GM03348 (cell line): ENCODE measurements at regions not wholly inside any gene's neighbourhood (a gene's known extent, or its start where the extent isn't known, plus 50 kb on each side); places are given as distances from the start of the nearest gene placed in this dataset.
"Not testable (repeated sequence)": the region's sequence is repeated elsewhere in the genome, so short reads cannot be mapped to it uniquely, and the experiment has no call there.

Experiments
- DNase-seq: peaks from one replicate; pipeline ENCODE4 v3.0.0; 2012; ENCODE audit warnings: low spot score

GRCh38 chr7:120005720-120006119 lies 267.3 kb upstream of the KCND2 start:
- no peak for DNase-seq

- not testable (repeated sequence) for DNase-seq
Observed at GRCh38 chr7:120014301-120014700, 258.7 kb upstream of the KCND2 start.

GRCh38 chr7:120014925-120015465 lies 258.0 kb upstream of the KCND2 start:
- DNase-seq = peak; percentile 36

DNA sequence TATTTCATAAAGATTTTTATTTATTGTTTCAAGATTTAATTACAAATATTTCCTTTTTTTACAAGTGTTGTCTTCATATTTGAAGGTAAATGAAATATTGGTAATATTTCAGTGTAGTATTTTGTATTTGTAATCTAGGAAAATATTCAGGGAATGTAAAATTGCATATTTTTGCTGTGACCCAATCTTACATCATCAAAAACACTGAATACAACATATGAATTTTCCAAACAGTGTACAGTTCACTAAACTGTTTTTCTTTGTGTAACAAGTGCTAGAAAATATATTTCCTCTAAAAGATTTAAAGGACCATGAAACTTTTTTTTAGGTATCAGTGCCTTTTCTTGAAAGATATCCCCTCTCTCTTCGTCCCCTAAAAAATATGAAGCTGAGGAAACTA lies 251.9 kb upstream of the KCND2 start:
- DNase-seq = peak; percentile 7

- DNase-seq = no peak
Observed at GRCh38 chr7:120023494-120024167, 249.3 kb upstream of the KCND2 start.

DNA sequence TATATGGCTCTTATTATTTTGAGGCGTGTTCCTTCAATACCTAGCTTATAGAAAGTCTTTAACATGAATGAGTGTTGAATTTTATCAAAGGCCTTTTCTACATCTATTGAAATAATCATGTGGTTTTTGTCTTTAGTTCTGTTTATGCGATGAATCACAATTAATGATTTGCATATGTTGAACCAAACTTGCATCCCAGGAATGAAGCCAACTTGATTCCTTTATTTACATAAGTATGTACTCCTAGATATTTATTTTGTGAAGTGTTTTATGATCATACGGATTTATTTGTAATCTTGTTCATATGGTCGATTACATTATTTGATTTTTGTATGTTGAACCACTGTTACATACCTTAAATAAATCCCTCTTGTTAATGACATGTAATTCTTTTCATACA lies 244.3 kb upstream of the KCND2 start:
- DNase-seq = no peak

GRCh38 chr7:120030876-120031275 lies 242.1 kb upstream of the KCND2 start:
- no peak for DNase-seq

DNA sequence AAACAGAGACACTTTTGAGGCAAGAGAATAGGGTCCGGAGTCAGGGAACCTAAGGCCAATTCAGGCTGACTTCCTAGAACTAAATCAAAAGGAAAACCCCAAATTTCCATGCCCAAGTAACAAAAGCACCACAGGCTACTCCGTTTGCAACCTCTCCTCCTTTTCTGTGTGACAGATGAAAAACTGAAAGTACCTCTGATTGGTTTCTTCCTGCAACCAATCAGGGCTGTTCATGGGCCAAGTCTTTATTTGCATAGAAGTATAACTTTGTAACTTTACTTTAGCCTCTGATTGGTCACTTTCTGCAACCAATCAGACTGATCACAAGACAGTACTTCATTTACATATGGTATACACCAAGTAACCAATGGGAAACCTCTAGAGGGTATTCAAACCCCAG lies 239.9 kb upstream of the KCND2 start:
- DNase-seq = no peak

DNA sequence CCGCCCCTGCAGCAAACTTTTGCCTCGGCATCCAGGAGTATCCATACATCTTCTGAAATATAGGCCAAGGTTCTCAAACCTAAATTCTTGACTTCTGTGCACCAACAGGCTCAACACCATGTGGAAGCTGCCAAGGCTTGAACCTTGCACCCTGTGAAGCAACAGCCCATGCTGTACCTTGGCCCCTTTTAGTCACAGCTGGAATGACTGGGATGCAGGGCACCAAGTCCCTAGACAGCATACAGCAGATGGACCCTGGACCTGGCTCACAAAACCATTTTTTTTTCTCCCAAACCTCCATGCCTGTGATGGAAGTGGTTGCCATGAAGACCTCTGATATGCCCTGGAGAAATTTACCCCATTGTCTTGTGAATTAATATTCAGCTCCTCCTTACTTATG lies 233.8 kb upstream of the KCND2 start:
- no peak for DNase-seq

GRCh38 chr7:120041798-120042197 lies 231.2 kb upstream of the KCND2 start:
- no peak for DNase-seq

GRCh38 chr7:120043250-120043649 lies 229.7 kb upstream of the KCND2 start:
- DNase-seq = no peak

- DNase-seq = peak; percentile 77
Observed at GRCh38 chr7:120052884-120053382, 220.0 kb upstream of the KCND2 start.

DNA sequence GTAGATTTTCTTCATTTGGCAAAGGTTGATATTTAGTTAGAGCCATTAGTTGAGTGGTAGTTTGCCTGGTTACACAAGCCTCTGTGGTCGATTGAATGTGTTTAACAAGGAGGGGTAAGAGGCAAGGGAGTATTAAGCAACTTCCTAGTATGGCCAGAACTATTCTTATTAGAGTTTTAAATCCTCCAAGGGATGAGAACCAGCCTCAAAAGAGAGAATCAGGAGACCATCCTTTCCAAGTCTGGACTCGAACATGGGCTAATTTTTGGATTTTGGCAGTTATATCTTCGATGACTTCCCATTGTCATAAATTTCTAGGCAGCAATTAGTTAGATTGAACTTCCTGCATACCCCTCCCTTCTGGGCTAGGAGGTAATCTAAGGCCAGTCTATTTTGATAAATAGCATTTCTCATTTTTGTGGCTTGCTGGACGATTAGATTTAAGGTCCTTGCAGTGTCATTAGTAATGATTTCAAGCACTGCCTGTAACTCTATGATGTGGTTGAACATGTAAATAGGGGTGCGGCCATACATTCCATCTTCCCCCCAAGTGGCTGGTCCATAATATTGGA lies 219.5 kb upstream of the KCND2 start:
- peak; percentile 42 for DNase-seq

DNA sequence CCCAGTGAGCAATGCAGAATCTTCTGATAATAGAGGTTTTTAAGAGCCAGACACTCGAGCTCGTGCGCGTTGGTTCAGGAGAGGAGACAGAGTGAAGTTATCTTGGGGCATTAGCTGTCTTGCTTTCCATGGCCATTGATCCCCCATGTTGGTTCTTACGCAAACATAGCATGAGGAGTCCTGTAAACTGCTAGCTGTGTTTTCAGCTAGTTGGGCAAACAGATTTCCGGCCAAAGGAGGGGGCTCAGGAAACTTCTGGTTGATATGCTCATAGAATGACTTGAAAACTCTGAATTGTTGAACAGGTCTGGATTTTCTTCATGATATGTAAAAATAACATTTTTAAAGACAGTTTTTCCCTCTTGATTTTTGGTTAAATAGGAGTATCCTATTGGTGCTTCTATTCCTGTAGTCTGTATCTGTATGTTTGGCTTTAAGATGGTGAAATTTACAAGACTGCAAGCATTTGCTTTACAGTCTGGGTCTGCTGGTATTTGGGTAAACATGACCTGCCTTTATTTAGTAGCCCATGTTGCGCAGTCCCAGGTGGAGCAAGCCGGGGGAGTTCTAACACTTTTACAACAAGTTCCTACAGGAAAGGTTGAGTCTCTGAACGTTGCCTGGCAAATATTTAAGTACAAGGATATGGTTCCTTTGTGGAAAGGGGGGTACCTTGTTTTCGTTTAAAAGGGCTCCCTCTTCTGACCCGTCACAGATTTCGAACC lies 218.4 kb upstream of the KCND2 start:
- DNase-seq = no peak

GRCh38 chr7:120055300-120055699 lies 217.7 kb upstream of the KCND2 start:
- DNase-seq = peak; percentile 33

- no peak for DNase-seq
Observed at GRCh38 chr7:120056227-120056626, 216.7 kb upstream of the KCND2 start.

DNA sequence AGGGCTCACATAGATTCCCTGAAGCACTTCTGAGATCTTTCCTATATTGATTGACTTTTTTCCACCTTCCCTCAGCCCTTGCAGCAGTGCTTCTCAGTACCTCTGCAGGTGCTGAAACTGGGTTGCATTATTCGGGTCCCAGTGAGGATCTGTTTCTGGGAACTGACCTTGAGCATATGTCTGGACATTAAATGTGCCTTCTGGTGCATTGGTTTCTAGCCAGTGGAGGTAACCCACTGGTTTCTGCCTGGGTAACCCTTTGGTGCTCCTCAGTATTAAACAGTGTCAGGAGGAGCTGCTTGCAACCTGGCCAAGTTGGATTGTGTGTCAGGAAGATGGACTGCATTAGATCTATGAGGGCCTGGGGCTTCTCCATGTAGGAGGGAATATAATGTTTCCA lies 213.3 kb upstream of the KCND2 start:
- DNase-seq = no peak

DNA sequence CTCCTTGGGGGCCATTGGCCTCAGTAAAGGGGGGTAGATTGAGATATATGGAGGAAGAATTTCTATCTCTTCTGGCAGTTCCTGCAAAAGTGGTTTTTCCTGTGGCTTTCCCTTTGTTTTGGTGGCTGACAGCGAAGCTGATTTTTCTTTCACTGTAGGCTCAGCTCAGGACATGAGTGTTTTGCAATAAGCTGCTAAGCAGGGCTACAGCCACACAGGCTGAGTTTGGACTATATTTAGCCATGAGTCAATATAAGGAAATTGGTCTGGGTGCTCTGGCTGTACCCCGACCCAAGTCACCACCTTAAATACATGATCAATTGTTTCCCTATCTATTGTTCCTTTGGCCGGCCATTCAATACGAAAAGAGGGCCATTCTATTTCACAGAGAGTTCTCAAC lies 212.7 kb upstream of the KCND2 start:
- peak; percentile 33 for DNase-seq

GRCh38 chr7:120060875-120061274 lies 212.1 kb upstream of the KCND2 start:
- DNase-seq = no peak

DNA sequence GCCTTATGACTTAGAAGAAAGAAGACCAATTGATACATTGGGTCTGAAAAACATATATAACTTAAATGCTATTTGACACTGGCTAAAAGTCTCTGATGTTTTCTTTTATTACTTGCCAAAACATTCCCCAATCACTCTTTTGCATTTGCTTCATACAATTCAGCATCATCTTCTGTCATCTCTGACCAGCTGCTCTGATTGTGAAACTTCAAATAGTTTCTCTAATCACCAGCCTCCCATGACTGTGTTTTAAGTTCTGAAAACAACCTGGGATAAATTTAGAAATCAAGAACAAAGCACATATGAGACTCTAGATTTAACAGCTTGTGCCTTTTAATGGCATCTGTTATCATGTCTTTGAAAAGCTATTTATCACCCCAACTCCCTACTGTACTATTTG lies 208.4 kb upstream of the KCND2 start:
- peak; percentile 59 for DNase-seq

DNA sequence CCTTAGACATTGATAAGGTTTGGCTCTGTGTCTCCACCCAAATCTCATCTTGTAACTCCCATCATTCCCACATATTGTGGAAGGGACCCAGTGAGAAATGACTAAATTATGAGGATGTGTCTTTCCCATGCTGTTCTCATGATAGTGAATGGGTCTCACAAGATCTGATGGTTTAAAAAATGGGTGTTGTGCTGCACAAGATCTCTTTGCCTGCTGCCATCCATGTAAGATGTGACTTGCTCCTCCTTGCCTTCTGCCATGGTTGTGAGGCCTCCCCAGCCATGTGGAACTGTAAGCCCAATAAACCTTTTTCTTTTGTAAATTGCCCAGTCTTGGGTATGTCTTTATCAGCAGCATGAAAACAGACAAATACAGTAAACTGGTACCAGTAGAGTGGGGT lies 206.1 kb upstream of the KCND2 start:
- DNase-seq = not testable (repeated sequence)

DNA sequence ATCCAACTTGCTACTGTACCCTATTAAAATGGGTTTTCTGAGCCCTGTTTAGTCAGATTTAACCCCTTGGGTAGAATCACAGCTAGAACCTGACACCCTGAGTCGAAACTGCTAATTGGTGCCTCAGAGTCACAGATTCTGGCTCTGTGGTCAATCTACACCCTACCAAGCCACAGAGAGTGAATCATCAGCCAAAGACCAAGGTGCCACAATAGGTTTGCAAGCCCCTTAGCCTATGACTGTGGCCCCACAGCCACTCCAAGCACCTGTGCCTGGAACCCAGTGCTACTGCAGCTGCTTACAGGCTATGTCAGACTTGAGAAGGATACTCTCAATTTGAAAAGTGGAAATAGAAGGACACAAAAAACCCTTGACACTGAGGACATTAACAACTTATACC lies 202.8 kb upstream of the KCND2 start:
- DNase-seq = no peak

DNA sequence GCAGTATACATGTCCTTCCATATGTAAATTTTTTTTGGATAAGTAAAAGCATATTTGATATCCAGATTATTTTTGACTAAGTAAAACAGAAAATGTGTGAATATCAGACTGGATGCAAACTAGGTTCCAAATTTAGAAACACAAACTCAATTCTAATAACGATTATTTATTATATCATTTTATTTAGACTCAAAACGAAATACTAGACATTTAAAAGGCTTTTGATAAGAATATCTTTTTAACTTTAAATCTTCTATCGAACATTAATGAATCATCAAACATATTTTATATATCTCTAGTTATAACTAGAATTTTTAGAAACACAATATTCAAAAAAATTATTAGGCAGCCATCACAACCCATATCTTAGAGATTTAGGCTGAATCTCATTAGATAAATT lies 195.2 kb upstream of the KCND2 start:
- no peak for DNase-seq
